GM06990 (cell line): ENCODE measurements at regions not wholly inside any gene's neighbourhood (a gene's known extent, or its start where the extent isn't known, plus 50 kb on each side); places are given as distances from the start of the nearest gene placed in this dataset.

Experiments used
- DNase-seq: peaks from one replicate; pipeline ENCODE4 v3.0.0-alpha.2; 2011; ENCODE audit not compliant: insufficient read length; ENCODE audit errors: extremely low read depth
- H3K27me3 ChIP-seq: replicated peaks from 2 replicates; pipeline ENCODE4 v1.6.0; 2011; ENCODE audit warnings: low read length; ENCODE audit not compliant: control insufficient read depth, insufficient read depth
- H3K36me3 ChIP-seq: 2 replicates; pipeline ENCODE4 v1.5.1; 2011; ENCODE audit warnings: low read length; ENCODE audit not compliant: control insufficient read depth, insufficient read depth
- H3K4me3 ChIP-seq: replicated peaks from 2 replicates; pipeline ENCODE4 v1.5.1; 2011; ENCODE audit warnings: low read depth, mild to moderate bottlenecking, control low read depth, low read length
- CTCF ChIP-seq: IDR thresholded peaks from 2 replicates; pipeline ENCODE4 v1.5.1; 2011; ENCODE audit warnings: low read length, control low read depth, mild to moderate bottlenecking, inconsistent platforms; ENCODE audit not compliant: insufficient read depth, poor library complexity, severe bottlenecking

GRCh38 chr20:57849521-57850215 is 139.9 kb upstream of the PMEPA1 start:
- DNase-seq: no peak
- TF ChIP-seq CTCF: no peak
- H3K36me3 ChIP-seq: no peaks in the 10 kb centered on the region
- H3K27me3 ChIP-seq: no peaks in the 10 kb centered on the region; the same call in 1 of the 2 replicates
- no peak overlapping the region for H3K4me3 ChIP-seq

GRCh38 chr20:57849121-57849520 is 139.3 kb upstream of the PMEPA1 start:
- no peak for DNase-seq
- no peak for TF ChIP-seq CTCF
- H3K4me3 ChIP-seq: no peak overlapping the region

GRCh38 chr20:57848282-57848681 is 138.5 kb upstream of the PMEPA1 start:
- no peak overlapping the region for H3K4me3 ChIP-seq
- no peaks in the 10 kb centered on the region for H3K36me3 ChIP-seq
- TF ChIP-seq CTCF: no peak
- no peaks in the 10 kb centered on the region; the same call in 1 of the 2 replicates for H3K27me3 ChIP-seq
- DNase-seq: no peak

More at GRCh38 chr20:57849121-57849520, 139.3 kb upstream of the PMEPA1 start:
- Histone ChIP-seq H3K36me3 (no peaks in the 10 kb centered on the region), H3K27me3 (no peaks in the 10 kb centered on the region; the same call in 1 of the 2 replicates)

GRCh38 chr20:57847104-57847503 is 137.3 kb upstream of the PMEPA1 start:
- H3K36me3 ChIP-seq: no peaks in the 10 kb centered on the region
- DNase-seq: no peak
- no peaks in the 10 kb centered on the region; the same call in 1 of the 2 replicates for H3K27me3 ChIP-seq
- no peak overlapping the region for H3K4me3 ChIP-seq
- TF ChIP-seq CTCF: no peak

GRCh38 chr20:57844626-57845596 is 135.1 kb upstream of the PMEPA1 start:
- H3K4me3 ChIP-seq: no peak overlapping the region
- H3K36me3 ChIP-seq: no peaks in the 10 kb centered on the region
- H3K27me3 ChIP-seq: peaks cover 2% of the 10 kb centered on the region
- no peak for TF ChIP-seq CTCF
- no peak for DNase-seq
